Neural crest cell (in vitro differentiated cells): ENCODE measurements at regions not wholly inside any gene's neighbourhood (a gene's known extent, or its start where the extent isn't known, plus 50 kb on each side); places are given as distances from the start of the nearest gene placed in this dataset.

Source experiments
- DNase-seq: peaks from one replicate; pipeline ENCODE4 v3.0.0; 2021; ENCODE audit warnings: low read depth, mixed read lengths, low spot score
- H3K27ac Mint-ChIP-seq: one replicate; pipeline ENCODE4 v1.8.0; 2021; ENCODE audit warnings: mild to moderate bottlenecking, mixed read lengths; ENCODE audit not compliant: unreplicated experiment
- H3K27me3 Mint-ChIP-seq: 2 replicates; pipeline ENCODE4 v1.8.0; 2021; ENCODE audit warnings: low read depth, mild to moderate bottlenecking, mixed read lengths
- H3K36me3 Mint-ChIP-seq: 2 replicates; pipeline ENCODE4 v1.8.0; 2021; ENCODE audit warnings: low read depth, mild to moderate bottlenecking, mixed read lengths
- H3K4me1 Mint-ChIP-seq: 2 replicates; pipeline ENCODE4 v1.8.0; 2021; ENCODE audit warnings: mixed read lengths
- H3K4me3 Mint-ChIP-seq: one replicate; pipeline ENCODE4 v1.8.0; 2021; ENCODE audit warnings: mild to moderate bottlenecking, mixed read lengths
- H3K9me3 Mint-ChIP-seq: 2 replicates; pipeline ENCODE4 v1.8.0; 2021; ENCODE audit warnings: mixed read lengths
- TF ChIP-seq, protein P1 (sequence below): fragments of 200-600 bp; sonication (generic); conservative IDR thresholded peaks from 2 replicates; pipeline ENCODE4 v1.5.0; 2021; ENCODE audit warnings: antibody characterized with exemption, mild to moderate bottlenecking

DNA sequence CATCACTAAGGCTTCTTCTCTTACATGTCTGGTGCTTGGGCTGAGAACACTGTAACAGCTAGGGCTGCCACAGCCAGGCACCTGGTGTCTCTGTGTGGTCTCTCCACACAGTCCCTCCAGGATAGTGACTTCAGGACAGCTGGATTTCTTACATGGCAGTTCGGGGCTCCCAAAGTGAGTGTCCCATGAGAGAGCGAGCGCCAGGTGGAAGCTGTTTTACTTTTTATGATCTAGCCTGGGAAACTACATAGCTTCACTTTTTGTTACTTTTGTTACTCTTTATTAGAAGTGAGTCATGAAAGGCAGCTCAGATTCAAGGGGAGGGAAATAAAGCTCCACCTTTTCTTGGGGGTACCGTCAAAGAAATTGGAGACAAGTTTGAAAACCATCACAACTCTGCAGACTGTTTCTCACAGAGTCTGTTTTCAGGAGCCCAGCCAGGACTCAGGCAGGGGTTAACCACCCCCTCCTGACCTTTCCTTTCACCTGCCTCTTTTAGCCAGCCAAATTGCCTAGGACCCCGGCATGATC, 373.0 kb downstream of the MID1IP1 start:
- no peak for DNase-seq
- Mint-ChIP-seq H3K27ac (no peak overlapping the region), H3K4me1 (no peaks in the 10 kb centered on the region), H3K27me3 (no peaks in the 10 kb centered on the region), H3K36me3 (no peaks in the 10 kb centered on the region), H3K9me3 (peaks cover 8% of the 10 kb centered on the region), H3K4me3 (no peak overlapping the region)
- TF ChIP-seq, protein P1, sequence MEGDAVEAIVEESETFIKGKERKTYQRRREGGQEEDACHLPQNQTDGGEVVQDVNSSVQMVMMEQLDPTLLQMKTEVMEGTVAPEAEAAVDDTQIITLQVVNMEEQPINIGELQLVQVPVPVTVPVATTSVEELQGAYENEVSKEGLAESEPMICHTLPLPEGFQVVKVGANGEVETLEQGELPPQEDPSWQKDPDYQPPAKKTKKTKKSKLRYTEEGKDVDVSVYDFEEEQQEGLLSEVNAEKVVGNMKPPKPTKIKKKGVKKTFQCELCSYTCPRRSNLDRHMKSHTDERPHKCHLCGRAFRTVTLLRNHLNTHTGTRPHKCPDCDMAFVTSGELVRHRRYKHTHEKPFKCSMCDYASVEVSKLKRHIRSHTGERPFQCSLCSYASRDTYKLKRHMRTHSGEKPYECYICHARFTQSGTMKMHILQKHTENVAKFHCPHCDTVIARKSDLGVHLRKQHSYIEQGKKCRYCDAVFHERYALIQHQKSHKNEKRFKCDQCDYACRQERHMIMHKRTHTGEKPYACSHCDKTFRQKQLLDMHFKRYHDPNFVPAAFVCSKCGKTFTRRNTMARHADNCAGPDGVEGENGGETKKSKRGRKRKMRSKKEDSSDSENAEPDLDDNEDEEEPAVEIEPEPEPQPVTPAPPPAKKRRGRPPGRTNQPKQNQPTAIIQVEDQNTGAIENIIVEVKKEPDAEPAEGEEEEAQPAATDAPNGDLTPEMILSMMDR: no peak

DNA sequence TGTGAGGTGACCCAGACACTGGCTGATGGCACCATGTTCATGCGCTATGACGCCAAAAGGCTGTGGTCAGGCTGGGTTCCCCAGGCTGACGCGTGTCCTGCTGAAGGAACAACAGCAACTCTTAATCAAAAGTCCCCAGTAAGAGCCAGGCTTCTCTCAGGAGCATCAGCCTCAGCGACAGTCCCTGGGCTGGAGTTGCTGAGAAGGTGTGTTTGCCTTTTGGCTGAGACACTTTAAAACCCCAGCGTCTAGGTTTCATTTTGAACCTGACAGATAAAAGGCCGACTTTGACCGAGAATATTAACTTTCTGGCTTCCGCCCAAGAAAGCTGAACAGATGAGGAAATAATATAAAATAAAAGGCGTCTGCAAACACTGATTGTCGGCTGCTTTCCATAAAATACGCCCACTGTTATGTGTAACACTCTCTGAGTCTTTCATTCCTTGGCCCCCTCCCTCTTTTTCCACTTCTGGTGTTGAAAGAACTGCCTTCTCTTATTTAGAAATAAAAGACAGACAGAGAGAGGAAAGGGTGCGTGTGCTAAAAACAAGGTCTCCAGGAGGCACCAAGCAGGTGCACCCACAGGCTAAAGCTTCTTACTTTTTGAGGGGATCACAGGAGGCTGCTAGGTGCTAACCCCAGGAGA, 373.6 kb downstream of the MID1IP1 start:
- no peaks in the 10 kb centered on the region for H3K27me3 Mint-ChIP-seq
- no peaks in the 10 kb centered on the region for H3K4me1 Mint-ChIP-seq
- TF ChIP-seq, protein P1: no peak
- H3K9me3 Mint-ChIP-seq: peaks cover 8% of the 10 kb centered on the region
- H3K27ac Mint-ChIP-seq: no peak overlapping the region
- no peak overlapping the region for H3K4me3 Mint-ChIP-seq
- no peak for DNase-seq
- no peaks in the 10 kb centered on the region for H3K36me3 Mint-ChIP-seq

DNA sequence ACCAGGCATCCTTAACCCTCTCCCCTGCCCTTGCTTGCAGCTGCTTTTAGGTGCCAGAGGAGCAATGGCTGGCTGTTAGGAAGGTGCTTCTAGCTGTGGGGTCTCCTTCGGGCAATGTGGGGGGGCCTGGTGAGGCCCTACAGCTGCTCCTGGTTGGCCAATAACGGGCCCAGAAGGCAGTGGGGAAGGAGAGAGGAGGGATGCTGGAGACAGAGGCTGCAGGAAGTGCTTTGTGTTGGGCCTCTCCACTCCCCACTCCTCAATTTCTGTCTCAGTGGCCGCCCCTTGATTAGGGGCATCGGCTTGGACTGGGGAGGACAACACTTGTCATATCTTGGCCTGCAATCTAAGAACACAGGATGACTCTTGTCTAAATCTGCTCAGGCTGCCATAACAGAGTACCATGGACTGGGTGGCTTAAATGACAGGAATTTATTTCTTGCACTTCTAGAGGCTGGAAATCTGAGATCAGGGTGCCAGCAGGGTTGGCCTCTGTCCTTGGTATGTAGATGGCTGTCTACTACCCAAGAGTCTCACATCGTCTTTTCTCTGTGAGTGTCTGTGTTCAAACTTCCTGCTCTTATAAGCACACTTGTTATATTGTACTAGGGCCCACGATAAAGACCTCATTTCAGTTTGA, 374.3 kb downstream of the MID1IP1 start:
- no peaks in the 10 kb centered on the region for H3K36me3 Mint-ChIP-seq
- TF ChIP-seq, protein P1: no peak
- no peak overlapping the region for H3K4me3 Mint-ChIP-seq
- H3K27me3 Mint-ChIP-seq: no peaks in the 10 kb centered on the region
- no peak for DNase-seq
- H3K9me3 Mint-ChIP-seq: peaks cover 8% of the 10 kb centered on the region
- no peaks in the 10 kb centered on the region for H3K4me1 Mint-ChIP-seq
- no peak overlapping the region for H3K27ac Mint-ChIP-seq

DNA sequence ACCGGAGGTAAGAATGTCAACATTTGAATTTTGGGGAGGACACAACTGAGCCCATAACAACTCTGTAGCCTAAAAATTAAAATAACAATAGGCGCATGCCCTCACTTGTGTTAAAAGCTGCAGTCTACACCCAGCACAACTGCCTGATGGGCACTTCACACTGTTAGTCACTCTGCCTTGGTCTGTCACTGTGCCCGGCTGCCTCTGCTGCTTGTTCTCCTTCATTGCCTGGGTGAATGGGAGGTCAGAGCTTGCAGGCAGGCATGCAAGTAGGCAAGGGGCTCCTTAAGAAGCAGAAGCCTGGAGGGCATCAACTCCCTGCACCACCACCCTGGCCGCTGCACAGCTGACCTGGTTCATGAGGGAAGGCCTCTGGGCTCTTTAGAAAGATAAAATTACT, 374.8 kb downstream of the MID1IP1 start:
- H3K4me3 Mint-ChIP-seq: no peak overlapping the region
- H3K27me3 Mint-ChIP-seq: no peaks in the 10 kb centered on the region
- peaks cover 8% of the 10 kb centered on the region for H3K9me3 Mint-ChIP-seq
- TF ChIP-seq, protein P1: no peak
- no peaks in the 10 kb centered on the region for H3K36me3 Mint-ChIP-seq
- DNase-seq: no peak
- H3K27ac Mint-ChIP-seq: no peak overlapping the region
- H3K4me1 Mint-ChIP-seq: no peaks in the 10 kb centered on the region

DNA sequence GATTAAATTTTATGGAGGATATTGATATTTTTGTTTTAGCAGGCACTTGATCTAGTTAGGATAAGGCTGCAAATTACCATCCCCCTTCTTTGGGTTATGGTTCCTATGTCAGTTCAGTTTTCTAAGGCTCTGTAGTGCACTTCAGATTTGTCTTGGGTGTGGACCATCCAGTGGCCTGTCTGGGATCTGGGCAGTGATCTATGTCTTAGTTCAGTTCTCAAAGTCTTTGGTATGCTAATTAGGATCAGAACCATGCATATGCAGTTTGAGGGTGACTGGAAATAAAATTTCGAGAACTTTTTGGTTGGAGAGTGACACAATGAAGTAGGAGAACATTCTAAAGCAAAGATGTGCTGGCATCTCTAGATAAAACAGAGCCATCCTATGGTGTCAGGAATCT, 388.2 kb downstream of the MID1IP1 start:
- Mint-ChIP-seq H3K27me3 (no peaks in the 10 kb centered on the region), H3K4me3 (no peak overlapping the region), H3K4me1 (no peaks in the 10 kb centered on the region), H3K27ac (no peak overlapping the region), H3K36me3 (peaks cover 5% of the 10 kb centered on the region), H3K9me3 (peaks cover 9% of the 10 kb centered on the region)
- TF ChIP-seq, protein P1: no peak
- DNase-seq: no peak
